GM19438 (cell line): ENCODE measurements at regions not wholly inside any gene's neighbourhood (a gene's known extent, or its start where the extent isn't known, plus 50 kb on each side); places are given as distances from the start of the nearest gene placed in this dataset.

Experiments
- ATAC-seq: cut with Tn5 transposase; IDR thresholded peaks from one replicate; pipeline ENCODE4 v1.9.1; 2021; ENCODE audit warnings: low read depth; ENCODE audit not compliant: unreplicated experiment

DNA sequence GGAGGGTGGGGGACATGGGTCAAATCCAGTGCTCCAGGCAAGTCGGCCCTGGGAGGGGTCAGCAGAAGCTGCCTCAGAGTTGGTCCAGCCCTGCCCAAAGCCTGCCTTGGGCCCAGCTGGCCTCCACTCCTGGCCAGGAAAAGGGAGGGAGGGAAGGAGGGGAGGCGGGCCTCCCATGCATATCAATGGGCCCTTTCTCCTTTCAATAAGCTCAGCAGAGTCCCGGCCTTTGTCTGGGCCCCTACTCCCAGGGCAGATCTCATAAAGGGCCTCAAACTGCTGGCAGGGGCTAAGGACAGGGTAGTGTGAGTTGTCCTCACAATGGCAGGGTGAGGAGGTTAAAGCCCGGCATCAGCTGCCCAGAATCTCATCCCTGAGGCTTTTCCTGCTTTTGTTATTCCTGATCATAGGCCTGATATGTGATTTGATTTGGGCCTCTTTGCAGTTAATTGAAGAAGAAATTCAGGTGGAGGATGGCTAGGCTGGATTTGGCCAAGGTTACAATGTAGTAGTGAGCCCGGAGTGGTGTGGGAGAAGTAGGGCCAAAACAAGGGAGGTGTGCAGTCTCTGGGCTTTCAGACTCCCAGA, 121.1 kb upstream of the ATP6AP2 start:
- ATAC-seq: no peak

DNA sequence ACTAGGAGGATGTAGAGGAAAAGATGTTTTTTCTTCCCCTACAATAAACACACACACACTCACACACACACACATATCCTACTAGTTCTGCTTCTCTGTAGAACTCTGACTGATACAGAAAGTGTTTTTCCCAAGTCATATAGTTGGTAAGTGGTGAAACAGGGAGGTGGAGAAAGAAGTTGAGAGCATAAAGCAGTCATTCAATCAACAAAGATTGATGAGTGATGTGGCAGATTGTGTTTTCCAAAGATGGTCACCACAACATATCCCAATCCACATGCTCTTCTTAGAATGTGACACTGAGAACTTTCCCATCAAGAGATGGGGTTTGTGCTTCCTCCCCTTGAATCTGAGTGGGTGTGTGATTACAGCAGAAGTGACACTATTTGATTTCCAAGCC, 123.4 kb upstream of the ATP6AP2 start:
- no peak for ATAC-seq

DNA sequence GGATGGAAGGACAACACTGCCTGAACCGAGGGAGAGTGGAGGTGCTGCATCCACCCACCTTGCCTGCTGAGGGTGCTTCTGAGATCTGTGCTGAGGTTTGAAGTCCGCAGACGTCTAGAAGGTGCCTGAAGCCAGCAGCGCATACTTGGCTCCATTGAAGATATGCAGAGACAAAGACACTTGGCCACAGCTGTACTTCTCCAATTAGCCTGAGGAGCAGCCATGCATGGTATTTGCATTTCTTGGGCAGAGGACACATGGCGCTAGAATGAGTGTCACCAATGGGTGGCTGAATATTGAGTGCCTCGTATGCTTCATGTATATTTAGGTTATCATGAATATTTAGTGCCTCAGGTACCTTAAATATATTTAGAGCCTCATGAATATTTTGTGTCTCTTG, 128.7 kb upstream of the ATP6AP2 start:
- no peak for ATAC-seq

DNA sequence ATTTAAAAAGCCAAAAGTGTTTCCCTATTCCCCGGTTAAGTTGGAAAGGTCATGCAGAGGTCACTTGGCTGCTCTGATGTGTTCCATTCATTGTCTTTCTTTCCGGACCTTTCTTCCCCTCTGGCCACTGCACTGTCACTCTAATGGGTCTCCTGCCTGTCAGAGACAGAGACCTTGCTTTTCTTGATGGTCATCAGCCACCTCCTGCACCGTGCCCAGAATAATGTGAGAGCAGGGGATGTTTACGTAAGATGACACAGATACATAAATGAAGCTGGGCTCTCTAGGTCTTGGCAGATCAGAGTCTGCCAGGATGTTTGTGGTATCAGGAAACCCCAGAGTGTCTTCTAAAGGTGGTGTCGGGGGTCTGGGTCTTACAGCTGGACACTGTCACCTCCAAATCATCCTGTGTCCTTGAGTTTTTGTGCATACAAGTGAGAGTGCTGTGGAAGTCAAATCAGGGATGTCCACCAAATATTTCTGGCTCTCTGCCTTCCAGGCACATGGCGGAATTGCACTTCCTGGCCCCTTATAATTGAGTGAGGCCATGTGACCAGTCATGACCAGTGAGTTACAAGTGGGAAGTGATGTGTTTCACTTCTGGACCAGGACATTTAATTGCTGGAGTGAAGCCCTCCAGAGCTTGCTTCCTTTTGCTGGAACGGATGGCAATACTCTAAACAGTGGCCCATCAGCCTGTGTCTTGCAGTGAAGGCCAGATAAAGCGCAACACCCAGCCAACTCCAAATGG, 130.6 kb upstream of the ATP6AP2 start:
- no peak for ATAC-seq

DNA sequence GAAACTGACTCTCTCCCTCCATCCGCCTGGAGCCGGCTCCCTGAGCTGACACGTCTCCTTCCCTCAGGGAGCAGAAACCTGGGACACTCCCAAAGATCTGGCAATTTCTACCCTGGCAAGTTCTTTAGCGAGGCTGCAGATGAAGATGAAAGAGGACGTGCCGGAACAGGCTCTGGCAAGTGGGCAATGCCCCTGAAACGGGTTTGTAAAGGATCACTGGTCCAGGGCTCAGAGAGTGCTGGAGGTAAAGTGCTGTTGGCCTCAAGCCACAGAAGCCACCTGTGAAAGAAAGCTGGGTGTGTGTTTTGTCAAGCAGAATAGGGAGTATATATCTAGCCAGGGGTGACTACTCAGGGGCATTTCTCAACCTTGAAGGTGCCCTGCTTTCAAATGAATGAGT, 131.4 kb upstream of the ATP6AP2 start:
- no peak for ATAC-seq

DNA sequence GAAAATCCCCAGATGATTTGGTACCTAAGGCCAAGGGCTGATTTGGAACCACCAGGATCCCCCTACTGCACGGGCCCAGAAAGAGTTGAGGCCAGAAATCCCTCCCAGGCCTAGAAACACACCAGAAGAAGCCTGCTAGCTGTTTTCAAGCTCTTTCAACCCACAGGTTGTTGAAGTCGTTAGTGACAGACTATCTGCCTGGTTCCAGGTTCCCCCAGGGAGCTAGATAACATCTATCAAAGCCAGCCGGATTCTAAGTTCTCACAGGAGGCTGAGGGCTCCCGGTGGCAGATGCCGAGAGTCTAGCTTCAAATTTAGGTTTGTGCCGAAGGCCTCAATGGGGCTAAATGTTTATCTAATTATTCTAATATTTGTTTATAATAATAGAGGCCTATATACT, 132.0 kb upstream of the ATP6AP2 start:
- ATAC-seq: no peak

DNA sequence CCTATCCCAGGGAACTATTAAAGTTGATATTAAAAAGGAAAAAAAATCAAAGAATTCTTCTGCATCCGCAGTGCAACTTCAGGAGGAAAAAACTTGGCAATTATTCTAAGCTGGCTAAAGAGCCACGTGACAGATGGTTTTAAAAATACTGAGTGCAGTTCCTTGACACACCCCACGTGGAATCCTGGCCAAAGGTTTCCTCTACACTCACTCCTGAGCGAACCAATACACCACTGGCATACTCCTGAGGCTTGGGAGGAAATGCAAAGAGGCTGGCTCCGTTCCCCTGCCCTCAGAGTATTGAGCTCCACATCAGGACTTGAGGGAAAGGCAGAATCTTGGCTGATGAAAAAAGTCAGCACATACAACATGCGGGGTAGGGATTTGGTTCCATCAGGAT, 133.8 kb upstream of the ATP6AP2 start:
- ATAC-seq: no peak

DNA sequence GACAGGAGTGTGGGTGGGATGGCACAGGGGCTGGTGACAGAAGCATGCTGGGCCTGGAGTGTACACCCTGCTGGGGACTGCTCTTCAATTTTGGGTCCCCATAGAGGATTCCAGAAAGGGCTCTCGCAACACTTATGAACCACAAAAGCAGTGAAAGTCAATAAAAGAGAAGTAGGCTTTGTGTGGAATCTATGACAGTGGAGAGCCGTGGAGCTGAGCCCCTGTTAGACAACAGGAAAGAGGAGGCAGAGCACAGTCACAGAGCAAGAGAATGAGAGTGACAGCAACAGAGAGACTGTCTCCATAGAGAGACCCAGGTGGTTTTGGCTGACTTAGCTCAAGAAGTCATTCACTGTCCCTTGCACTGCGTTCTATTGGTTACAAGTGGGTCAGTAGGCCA, 135.1 kb upstream of the ATP6AP2 start:
- ATAC-seq: no peak

DNA sequence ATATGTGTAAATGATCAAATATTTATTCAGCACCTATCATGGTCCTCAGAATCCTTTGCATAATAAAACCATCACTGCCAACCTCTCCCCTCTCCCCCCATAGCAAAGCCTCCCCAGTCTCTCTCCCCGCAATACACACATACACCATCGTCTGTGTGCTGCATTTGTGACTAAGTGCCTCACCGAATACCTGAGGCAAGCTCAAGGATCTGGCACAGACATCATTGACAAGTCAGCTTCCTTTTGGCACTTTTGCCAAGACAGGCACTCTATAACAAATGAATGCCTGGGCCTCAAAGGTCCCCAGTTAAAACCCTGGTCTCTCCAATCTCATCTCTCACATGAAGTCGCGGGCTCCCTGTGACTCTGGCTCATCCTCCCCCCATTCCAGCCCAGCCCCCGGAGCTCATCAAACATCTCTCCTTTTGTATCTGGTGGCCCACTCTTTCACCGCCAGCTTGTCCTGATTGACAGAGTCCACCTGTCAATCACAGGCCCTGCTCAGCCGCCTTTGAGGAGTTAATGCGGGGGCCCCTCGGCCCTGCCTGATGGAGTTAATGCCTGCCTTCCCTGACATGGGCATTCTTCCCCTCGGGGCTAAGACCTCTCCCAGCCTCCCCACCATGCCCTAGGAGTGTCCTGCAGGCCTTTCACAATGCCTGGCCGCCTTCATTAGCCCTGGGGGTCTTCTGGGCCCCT, 135.8 kb upstream of the ATP6AP2 start:
- ATAC-seq: no peak

DNA sequence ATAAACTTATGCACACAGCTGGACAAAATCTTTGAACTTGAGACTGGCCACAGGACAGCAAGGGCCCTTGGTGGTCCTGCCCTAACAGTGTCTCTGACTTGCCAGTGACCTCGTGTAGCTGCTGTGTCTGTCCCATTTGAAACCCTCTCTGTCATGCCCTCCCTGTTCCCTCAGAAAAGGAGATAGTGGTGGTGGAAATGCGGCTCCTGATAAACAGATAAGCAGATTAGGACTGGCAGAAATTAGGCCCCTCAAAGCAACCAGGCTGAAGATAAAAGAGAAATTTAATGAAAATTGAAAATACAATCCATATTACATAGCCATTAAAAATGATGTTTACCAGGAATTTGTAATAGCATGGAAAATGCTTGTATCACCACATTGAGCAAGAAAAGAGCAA, 136.6 kb upstream of the ATP6AP2 start:
- ATAC-seq: no peak

DNA sequence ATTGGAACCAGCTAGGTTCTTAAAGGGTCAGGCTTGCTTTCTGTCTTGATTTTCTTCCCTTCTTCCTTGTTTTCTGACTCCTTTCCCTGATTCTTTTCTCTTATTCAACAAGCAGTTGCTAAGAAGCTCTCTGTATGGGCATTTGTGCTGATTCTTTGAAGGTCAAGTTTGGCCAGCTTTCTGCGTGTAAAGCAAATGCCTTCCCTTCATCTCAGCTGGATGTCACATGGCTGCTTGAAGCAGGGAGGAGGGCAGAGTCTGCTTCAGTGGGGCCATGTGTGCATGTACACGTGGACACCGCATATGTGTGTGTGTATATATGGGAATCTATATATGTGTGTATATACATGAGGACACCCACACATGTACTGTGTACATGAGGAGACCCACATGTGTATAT, 139.9 kb upstream of the ATP6AP2 start:
- no peak for ATAC-seq

DNA sequence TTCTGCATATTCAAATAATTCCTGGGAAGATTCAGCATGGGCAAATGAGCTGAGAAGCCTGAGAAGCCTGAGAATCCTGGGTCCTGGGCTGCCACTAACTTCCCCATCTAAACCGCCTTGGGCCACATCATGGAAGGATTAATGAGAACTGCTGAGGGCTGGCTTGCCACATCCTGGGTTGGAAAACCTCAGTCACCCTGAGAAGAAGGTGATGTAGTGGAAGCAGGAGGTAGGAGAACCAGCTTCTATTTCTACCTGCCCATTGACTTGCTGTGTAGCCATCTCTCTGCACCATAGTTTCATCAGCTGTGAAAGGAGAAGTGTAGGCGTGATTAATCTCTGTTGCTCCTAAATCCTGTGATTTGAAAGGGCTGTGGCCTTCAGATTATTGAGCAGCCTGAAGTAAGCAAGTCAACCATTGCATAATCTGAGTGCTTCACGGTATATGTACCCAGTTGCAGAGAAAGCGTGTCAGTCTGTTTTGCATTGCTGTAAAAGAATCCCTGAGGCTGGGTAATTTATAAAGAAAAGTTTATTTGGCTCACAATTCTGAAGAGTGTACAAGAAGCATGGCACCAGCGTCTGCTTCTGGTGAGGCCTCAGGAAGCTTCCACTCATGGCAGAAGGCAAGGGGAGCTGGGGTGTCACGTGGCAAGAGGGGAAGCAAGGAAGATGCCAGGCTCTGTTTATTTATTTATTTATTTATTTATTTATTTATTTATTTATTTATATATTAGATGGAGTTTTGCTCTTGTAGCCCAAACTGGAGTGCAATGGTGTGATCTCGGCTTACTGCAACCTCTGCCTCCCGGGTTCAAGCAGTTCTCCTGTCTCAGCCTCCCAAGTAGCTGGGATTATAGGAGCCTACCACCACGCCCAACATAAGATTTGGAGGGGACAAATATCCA, 140.9 kb upstream of the ATP6AP2 start:
- no peak for ATAC-seq

DNA sequence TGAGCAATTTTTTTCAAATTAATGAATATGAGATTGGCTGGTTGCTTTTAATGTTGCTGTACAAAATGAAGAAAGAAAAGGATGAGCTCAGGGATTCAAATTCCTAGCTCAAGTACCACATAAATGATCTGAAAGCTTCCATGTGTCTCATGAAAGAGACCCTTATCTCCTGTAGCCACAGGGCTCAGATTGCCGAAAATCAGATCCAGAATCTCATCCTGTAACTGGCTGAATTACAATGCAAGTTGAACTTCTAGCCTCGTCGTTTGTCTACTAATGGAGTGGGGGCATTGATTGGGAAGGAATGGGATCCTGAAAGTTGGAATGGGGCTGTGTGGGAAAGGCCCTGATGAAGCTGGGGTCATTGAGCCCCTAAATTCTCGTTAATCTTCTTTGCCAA, 143.4 kb upstream of the ATP6AP2 start:
- no peak for ATAC-seq

DNA sequence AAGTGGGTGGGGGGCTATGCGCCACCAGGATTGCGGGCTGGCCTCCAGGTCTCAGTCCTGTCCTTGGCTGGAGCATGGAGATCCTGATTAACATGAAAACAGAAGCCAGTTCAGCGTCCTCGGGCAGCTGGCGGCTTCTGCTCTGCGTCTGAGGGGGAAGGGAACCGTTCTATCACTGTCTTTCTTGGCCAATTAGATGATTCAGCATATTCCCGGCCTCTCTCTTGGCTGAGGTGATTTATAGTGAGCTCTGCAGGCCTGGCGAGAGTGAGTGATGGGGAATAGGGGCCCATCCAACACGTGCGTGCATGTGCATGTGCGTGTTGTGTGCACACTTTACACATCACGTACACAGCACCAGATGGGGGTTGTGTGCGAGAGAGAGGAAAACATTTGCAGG, 145.8 kb upstream of the ATP6AP2 start:
- no peak for ATAC-seq

DNA sequence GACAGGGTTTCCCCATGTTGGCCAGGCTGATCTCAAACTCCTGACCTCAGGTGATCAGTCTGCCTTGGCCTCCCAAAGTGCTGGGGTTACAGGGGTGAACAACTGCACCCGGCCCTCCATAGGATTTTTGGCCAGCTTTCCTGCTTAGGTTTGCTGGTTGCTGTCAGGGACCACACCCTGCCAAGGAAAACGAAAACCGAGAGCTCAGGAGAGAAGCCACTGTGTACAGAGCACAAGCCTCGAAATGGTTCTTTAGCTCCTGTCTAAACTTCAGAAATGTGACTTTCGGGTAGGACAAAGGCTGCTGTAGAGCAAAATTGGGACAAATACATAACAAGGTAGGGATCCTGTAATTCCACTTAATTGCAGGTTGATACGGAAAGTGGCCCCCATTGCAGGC, 146.3 kb upstream of the ATP6AP2 start:
- no peak for ATAC-seq

DNA sequence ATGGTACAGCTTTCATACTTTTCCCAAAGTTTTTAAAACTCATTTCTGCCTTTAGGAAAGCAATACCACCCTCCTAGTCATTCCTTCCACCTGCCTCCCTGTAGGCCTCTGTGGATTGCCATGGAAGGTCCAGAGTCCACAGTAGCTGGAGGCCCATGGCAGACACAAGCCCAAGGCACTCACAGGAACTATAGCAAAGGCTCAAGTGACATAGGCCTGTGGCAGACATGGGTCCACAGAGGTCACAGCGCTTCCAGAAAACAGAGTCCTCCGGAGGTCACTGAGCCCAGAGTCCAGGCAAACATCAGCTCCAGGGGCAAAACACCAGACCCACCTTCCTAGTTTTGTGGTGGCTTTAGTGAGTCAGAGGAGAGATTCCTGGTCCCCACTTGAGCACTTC, 147.6 kb upstream of the ATP6AP2 start:
- no peak for ATAC-seq

DNA sequence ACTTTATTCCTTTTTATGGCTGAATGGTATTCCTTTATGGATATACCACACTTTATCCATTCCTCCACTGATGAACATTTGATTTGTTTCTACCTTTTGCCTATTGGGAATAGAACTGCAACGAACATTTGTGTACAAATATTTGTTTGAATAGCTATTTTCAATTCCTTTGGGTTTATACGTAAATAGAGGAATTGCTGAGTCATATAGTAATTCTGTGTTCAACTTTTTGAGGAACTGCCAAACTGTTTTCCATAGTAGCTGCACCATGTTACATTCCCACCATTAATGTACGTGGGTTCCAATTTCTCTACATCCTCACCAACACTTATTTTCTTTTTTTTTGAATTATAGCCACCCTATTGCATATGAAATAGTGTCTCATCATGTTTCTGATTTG, 156.5 kb upstream of the ATP6AP2 start:
- no peak for ATAC-seq

DNA sequence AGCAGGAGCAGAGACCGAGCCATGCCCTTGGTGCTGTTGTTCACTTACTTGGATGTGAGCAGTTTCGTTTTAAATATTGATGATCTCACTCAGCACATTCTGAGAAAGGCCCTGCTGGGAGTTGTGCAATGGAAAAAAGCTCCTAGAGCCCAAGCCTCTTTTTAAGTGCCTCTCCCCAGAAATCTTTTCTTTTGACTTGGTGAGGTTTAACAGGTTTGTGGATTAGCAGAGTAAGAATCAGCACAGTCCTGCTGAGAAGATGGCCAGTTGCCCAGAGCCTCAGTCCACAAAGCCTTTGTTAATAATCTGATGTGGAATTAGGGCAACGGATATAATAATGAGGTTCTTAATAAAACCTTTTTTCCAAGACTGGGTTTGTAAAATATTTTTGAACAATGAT, 157.5 kb upstream of the ATP6AP2 start:
- no peak for ATAC-seq

DNA sequence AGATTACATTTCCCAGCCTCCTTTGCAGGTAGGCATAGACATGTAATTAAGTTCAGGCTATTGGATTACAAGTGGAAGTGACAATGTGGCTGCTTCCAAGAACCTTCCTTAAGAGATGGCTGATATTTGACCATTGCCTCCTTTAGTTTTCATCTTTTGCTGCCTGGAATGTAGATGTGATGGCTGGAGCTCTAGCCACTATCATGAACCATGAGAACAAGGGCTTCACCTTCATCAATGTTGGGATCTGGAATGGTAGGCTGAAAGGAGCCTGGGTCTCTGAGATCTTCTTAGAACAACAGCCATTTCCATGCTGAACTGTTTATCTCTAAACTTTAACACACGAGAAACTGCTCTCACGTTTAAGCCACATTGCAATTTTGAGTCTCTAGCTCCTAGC, 158.7 kb upstream of the ATP6AP2 start:
- ATAC-seq: no peak

DNA sequence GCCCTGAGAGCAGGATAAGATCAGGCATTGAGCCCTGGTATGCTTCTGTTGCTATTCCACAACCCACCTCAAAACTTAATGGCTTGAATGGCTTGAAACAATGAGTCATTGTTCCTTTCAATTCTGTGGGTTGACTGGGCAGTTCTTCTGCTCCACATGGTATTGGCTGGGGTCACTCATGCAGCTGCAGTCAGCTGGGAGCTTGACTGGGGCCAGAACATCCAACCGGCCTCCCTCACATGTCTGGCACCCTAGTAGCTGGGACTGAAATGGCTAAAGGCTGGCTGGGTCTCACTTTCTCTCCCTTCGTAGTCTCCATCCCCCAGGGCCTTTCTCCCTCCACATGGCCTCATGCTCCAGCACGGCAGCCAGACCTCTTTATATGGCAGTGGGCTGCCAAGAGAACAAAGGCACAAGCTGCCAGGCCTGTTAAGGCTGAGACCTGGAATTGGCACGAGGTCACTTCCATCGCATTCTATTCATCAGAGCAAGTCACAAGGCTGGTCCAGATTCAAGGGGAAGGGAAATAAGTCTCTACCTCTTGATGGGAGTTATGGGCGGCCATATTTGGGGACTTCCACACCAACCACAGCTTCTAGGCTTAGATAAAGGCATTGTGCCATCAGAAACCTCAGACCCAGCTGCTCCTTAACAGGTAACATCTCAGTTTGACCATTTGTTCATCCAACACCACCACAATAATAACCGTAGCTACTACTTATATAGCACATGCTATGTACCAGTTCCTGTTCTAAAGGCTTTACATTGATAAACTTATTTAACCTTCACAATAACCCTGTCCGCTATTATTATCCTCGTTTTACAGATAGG, 159.7 kb upstream of the ATP6AP2 start:
- ATAC-seq: no peak
